GM23248 (cell line): ENCODE measurements at regions not wholly inside any gene's neighbourhood (a gene's known extent, or its start where the extent isn't known, plus 50 kb on each side); places are given as distances from the start of the nearest gene placed in this dataset.

Experiments used
- EZH2 ChIP-seq: fragments of 200-600 bp; sonication (generic); IDR thresholded peaks from 2 replicates; pipeline ENCODE4 v1.6.1; 2018; ENCODE audit warnings: antibody characterized with exemption, mild to moderate bottlenecking; ENCODE audit not compliant: insufficient read depth, poor library complexity, severe bottlenecking
- EZH2phosphoT487 ChIP-seq: fragments of 200-600 bp; sonication (generic); IDR thresholded peaks from 2 replicates; pipeline ENCODE4 v1.6.1; 2018; ENCODE audit warnings: antibody characterized with exemption, moderate library complexity, mild to moderate bottlenecking, low read depth; ENCODE audit not compliant: insufficient read depth

- TF ChIP-seq EZH2, result no peak
- TF ChIP-seq EZH2phosphoT487, result no peak
Observed at GRCh38 chr16:65964752-65965151, 401.7 kb upstream of the CDH5 start.
